ENCODE measurements at regions not wholly inside any gene's neighbourhood (a gene's known extent, or its start where the extent isn't known, plus 50 kb on each side); places are given as distances from the start of the nearest gene placed in this dataset.

DNA sequence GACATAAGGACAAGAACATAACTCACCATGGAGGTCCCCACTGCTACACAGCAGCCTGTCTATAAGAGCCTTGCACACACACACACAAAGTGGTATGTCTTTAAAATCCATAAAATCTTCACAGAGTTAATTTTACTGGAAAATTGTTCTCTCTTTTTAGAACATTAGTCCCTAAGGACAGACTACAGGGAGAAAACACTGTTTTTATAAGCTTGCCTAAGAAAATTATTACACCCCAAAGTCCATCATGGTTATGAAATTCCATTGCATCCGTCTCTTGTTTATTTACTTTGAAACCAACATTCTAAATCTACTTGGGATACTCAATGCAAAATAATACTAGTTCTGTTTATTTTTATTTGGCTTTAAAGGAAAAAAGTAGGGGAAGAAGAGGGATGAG lies 197.4 kb downstream of the SETD4 start:
- TF ChIP-seq POLR2AphosphoS5 (IDR thresholded peaks at IDR 0.05; ENCODE audit: low read depth, low read length) (no peak), ELF1 (IDR thresholded peaks at IDR 0.05) (no peak), TAF1 (IDR thresholded peaks at IDR 0.05; ENCODE audit: borderline replicate concordance, low read depth, low read length) (no peak), EP300 (IDR thresholded peaks at IDR 0.05; ENCODE audit: borderline replicate concordance in 1 of 2, low read depth in 1 of 2, low read length in 1 of 2) (no peak), CTCF (IDR thresholded peaks at IDR 0.05) (no peak), RAD21 (IDR thresholded peaks at IDR 0.05; ENCODE audit: low read length) (no peak), JUND (IDR thresholded peaks at IDR 0.05) (no peak), EZH2phosphoT487 (IDR thresholded peaks at IDR 0.05; ENCODE audit: borderline replicate concordance, low read depth) (no peak), FOXM1 (IDR thresholded peaks at IDR 0.05; ENCODE audit: low read depth) (no peak), MXI1 (IDR thresholded peaks at IDR 0.05; ENCODE audit: low read depth, low read length) (no peak), YY1 (IDR thresholded peaks at IDR 0.05; ENCODE audit: low read depth) (no peak), SIN3A (IDR thresholded peaks at IDR 0.05; ENCODE audit: borderline replicate concordance, low read depth, low read length) (no peak), TCF12 (IDR thresholded peaks at IDR 0.05) (no peak)
- TF ChIP-seq, protein P1, sequence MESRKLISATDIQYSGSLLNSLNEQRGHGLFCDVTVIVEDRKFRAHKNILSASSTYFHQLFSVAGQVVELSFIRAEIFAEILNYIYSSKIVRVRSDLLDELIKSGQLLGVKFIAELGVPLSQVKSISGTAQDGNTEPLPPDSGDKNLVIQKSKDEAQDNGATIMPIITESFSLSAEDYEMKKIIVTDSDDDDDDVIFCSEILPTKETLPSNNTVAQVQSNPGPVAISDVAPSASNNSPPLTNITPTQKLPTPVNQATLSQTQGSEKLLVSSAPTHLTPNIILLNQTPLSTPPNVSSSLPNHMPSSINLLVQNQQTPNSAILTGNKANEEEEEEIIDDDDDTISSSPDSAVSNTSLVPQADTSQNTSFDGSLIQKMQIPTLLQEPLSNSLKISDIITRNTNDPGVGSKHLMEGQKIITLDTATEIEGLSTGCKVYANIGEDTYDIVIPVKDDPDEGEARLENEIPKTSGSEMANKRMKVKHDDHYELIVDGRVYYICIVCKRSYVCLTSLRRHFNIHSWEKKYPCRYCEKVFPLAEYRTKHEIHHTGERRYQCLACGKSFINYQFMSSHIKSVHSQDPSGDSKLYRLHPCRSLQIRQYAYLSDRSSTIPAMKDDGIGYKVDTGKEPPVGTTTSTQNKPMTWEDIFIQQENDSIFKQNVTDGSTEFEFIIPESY (IDR thresholded peaks at IDR 0.05; ENCODE audit: borderline replicate concordance, low read depth): no peak

All from SK-N-SH (cell line).